OCI-LY1 (cell line): ENCODE measurements at regions not wholly inside any gene's neighbourhood (a gene's known extent, or its start where the extent isn't known, plus 50 kb on each side); places are given as distances from the start of the nearest gene placed in this dataset.
A peak's percentile ranks its signal among the peaks of the same experiment; 100 is the strongest.

Experiments
- H2AFZ ChIP-seq: fragments of 200-600 bp; sonication (generic), shearing (Covaris generic); 2 replicates; pipeline ENCODE4 v1.6.0; 2014; ENCODE audit warnings: antibody characterized with exemption, mild to moderate bottlenecking, low read length
- H3F3A ChIP-seq: fragments of 200-600 bp; sonication (generic), shearing (Covaris generic); 2 replicates; pipeline ENCODE4 v1.6.0; 2014; ENCODE audit warnings: mild to moderate bottlenecking, antibody characterized with exemption, low read length, moderate library complexity; ENCODE audit not compliant: insufficient read depth
- H3K27ac ChIP-seq: fragments of 200-600 bp; sonication (generic); 2 replicates; pipeline ENCODE4 v1.5.1; 2014; ENCODE audit warnings: low read length, mixed run types, mild to moderate bottlenecking, low read depth; ENCODE audit not compliant: poor library complexity, severe bottlenecking
- H3K27me3 ChIP-seq: fragments of 200-600 bp; sonication (generic); 2 replicates; pipeline ENCODE4 v1.6.0; 2014; ENCODE audit warnings: antibody characterized with exemption, mild to moderate bottlenecking, low read length, moderate library complexity; ENCODE audit not compliant: insufficient read depth
- H3K36me3 ChIP-seq: fragments of 200-600 bp; sonication (generic); 2 replicates; pipeline ENCODE4 v1.6.1; 2014; ENCODE audit warnings: mild to moderate bottlenecking, antibody characterized with exemption, low read length, moderate library complexity, mixed read lengths; ENCODE audit not compliant: insufficient read depth
- H3K4me1 ChIP-seq: fragments of 200-600 bp; sonication (generic); 2 replicates; pipeline ENCODE4 v1.5.1; 2014; ENCODE audit warnings: mild to moderate bottlenecking, low read length, moderate library complexity; ENCODE audit not compliant: insufficient read depth, severe bottlenecking
- H3K4me2 ChIP-seq: fragments of 200-600 bp; sonication (generic), shearing (Covaris generic); 2 replicates; pipeline ENCODE4 v1.6.1; 2014; ENCODE audit warnings: low read length
- H3K4me3 ChIP-seq: fragments of 200-600 bp; sonication (generic); 2 replicates; pipeline ENCODE4 v1.5.1; 2014; ENCODE audit warnings: low read length, low read depth, mild to moderate bottlenecking, mixed read lengths; ENCODE audit not compliant: poor library complexity, severe bottlenecking
- H3K79me2 ChIP-seq: fragments of 200-600 bp; shearing (Covaris generic); 2 replicates; pipeline ENCODE4 v1.6.1; 2016; ENCODE audit warnings: mixed run types, low read length, mixed read lengths; ENCODE audit not compliant: insufficient read depth
- H3K9ac ChIP-seq: fragments of 200-600 bp; sonication (generic), shearing (Covaris generic); 2 replicates; pipeline ENCODE4 v1.6.1; 2014; ENCODE audit warnings: mild to moderate bottlenecking, low read length, mixed read lengths
- H3K9me2 ChIP-seq: fragments of 200-600 bp; sonication (generic), shearing (Covaris generic); 2 replicates; pipeline ENCODE4 v1.6.1; 2014; ENCODE audit warnings: low read depth, mild to moderate bottlenecking, low read length, mixed read lengths
- H3K9me3 ChIP-seq: fragments of 200-600 bp; shearing (Covaris generic); 2 replicates; pipeline ENCODE4 v1.6.1; 2014; ENCODE audit warnings: low read length, mixed read lengths
- H4K20me1 ChIP-seq: fragments of 200-600 bp; sonication (generic), shearing (Covaris generic); 2 replicates; pipeline ENCODE4 v1.6.0; 2016; ENCODE audit warnings: mild to moderate bottlenecking, low read length; ENCODE audit not compliant: insufficient read depth
- EZH2 ChIP-seq: fragments of 200-600 bp; sonication (generic), shearing (Covaris generic); IDR thresholded peaks from 2 replicates; pipeline ENCODE4 v1.8.0; 2017; ENCODE audit warnings: borderline replicate concordance, mixed run types, mild to moderate bottlenecking, antibody characterized with exemption, low read length, moderate library complexity, mixed read lengths
- TF ChIP-seq, protein P1 (sequence below): fragments of 200-600 bp; sonication (generic), shearing (Covaris generic); IDR thresholded peaks from 2 replicates; pipeline ENCODE4 v1.5.1; 2017; ENCODE audit warnings: mild to moderate bottlenecking, antibody characterized with exemption, low read length, moderate library complexity, mixed read lengths

GRCh38 chr12:46131732-46132469 is 136.9 kb downstream of the SLC38A1 start:
- TF ChIP-seq EZH2, result no peak
- TF ChIP-seq, protein P1, sequence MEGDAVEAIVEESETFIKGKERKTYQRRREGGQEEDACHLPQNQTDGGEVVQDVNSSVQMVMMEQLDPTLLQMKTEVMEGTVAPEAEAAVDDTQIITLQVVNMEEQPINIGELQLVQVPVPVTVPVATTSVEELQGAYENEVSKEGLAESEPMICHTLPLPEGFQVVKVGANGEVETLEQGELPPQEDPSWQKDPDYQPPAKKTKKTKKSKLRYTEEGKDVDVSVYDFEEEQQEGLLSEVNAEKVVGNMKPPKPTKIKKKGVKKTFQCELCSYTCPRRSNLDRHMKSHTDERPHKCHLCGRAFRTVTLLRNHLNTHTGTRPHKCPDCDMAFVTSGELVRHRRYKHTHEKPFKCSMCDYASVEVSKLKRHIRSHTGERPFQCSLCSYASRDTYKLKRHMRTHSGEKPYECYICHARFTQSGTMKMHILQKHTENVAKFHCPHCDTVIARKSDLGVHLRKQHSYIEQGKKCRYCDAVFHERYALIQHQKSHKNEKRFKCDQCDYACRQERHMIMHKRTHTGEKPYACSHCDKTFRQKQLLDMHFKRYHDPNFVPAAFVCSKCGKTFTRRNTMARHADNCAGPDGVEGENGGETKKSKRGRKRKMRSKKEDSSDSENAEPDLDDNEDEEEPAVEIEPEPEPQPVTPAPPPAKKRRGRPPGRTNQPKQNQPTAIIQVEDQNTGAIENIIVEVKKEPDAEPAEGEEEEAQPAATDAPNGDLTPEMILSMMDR, result peak; percentile 44; the same call in 1 of the 2 replicates
- H2AFZ ChIP-seq, result no peak overlapping the region
- no peak overlapping the region for H3K27ac ChIP-seq
- H3K4me3 ChIP-seq, result no peak overlapping the region
- no peak overlapping the region for H3K9ac ChIP-seq
- H3K4me2 ChIP-seq, result no peak overlapping the region
- H3K79me2 ChIP-seq, result no peaks in the 10 kb centered on the region
- no peaks in the 10 kb centered on the region for H3K27me3 ChIP-seq
- no peaks in the 10 kb centered on the region for H3K36me3 ChIP-seq
- no peaks in the 10 kb centered on the region for H3K9me3 ChIP-seq
- no peaks in the 10 kb centered on the region for H3K4me1 ChIP-seq
- no peaks in the 10 kb centered on the region for H4K20me1 ChIP-seq
- H3F3A ChIP-seq, result no peaks in the 10 kb centered on the region
- no peaks in the 10 kb centered on the region for H3K9me2 ChIP-seq

DNA sequence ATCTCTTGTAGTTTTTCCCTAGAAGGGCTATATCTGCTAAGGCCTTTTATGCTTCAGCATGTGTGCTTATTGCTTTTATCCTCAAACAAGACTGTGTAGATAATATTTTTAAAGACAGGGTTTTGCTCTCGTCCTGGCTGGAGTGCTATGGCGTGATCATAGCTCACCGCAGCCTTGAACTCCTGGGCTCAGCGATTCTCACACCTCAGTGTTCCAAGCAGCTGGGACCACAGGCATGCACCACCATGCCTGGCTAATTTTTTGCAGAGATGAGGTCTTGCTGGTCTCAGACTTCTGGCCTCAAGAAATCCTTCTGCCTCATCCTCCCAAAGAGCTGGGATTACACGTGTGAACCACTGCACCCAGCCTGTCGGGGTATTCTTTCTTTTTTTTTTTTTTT is 137.3 kb upstream of the SCAF11 start:
- Histone ChIP-seq H3K36me3 (no peaks in the 10 kb centered on the region), H4K20me1 (no peaks in the 10 kb centered on the region), H2AFZ (no peak overlapping the region), H3K27me3 (no peaks in the 10 kb centered on the region), H3K79me2 (no peaks in the 10 kb centered on the region), H3K9me2 (no peaks in the 10 kb centered on the region), H3K9ac (no peak overlapping the region), H3K4me3 (no peak overlapping the region), H3K9me3 (no peaks in the 10 kb centered on the region), H3K4me1 (peaks cover 13% of the 10 kb centered on the region), H3K27ac (no peak overlapping the region), H3F3A (no peaks in the 10 kb centered on the region), H3K4me2 (no peak overlapping the region)
- no peak for TF ChIP-seq EZH2
- TF ChIP-seq, protein P1, result no peak

DNA sequence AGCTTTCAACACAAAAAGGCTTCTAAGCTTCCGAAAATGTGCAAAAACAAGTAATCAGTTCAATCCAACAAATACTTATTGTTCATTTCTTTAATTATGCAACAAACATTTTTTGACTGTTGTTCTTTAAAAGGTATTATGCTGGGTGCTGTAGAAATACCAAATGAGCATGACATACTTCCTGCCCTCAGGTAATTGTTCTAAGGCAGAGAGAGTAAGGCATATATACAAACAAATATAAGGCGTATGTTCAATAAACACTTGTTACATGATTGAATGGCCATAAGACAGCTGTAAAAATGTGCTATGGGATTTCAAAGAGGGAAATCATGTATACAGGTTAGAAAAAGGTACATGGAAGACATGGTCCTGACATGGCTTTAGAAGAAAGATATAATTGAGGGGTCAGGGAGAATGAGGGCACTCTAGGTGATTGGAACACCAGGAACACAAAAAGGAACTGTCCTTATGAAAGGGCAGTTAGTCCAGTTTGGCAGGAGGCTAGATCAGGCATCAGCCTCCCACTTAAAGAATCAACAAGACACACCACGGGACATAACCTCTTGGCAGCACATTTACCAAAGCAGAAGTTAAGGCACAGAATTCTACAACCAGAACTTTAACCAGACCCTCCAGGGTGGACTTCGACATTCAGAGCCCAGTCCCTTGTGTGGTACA is 135.8 kb upstream of the SCAF11 start:
- Histone ChIP-seq H3K79me2 (no peaks in the 10 kb centered on the region), H3K9ac (no peak overlapping the region), H3K4me2 (no peak overlapping the region), H3K9me2 (no peaks in the 10 kb centered on the region), H3K9me3 (no peaks in the 10 kb centered on the region), H3K4me1 (peaks cover 13% of the 10 kb centered on the region), H3F3A (no peaks in the 10 kb centered on the region), H3K27ac (no peak overlapping the region), H4K20me1 (no peaks in the 10 kb centered on the region), H2AFZ (no peak overlapping the region), H3K27me3 (no peaks in the 10 kb centered on the region), H3K36me3 (no peaks in the 10 kb centered on the region), H3K4me3 (no peak overlapping the region)
- TF ChIP-seq, protein P1, result no peak
- TF ChIP-seq EZH2, result no peak
